ENCODE measurements at regions not wholly inside any gene's neighbourhood (a gene's known extent, or its start where the extent isn't known, plus 50 kb on each side); places are given as distances from the start of the nearest gene placed in this dataset.

DNA sequence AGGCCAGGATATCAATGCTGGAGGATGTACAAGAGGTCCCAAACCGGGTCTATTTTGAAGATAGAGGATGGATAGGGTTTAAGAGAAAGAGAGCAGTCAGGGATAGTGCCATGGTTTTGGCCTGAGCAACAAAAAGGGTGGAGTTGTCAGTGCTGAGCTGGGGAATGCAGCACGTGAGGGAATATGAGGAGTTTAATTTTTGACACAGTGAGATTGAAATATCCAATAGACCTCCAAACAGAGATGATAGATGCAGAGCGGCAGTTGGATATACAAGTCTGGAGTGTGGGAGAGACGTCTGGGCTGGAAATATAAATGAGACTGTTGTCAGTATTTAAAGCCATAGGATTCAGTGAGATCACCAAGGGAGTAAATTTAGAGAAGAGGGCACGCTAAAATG lies 136.7 kb upstream of the EFNA5 start:
- no peak for TF ChIP-seq FOXP1 (CRISPR knock-in tag; IDR thresholded peaks at IDR 0.05; ENCODE audit: borderline replicate concordance)
- TF ChIP-seq, protein P1, sequence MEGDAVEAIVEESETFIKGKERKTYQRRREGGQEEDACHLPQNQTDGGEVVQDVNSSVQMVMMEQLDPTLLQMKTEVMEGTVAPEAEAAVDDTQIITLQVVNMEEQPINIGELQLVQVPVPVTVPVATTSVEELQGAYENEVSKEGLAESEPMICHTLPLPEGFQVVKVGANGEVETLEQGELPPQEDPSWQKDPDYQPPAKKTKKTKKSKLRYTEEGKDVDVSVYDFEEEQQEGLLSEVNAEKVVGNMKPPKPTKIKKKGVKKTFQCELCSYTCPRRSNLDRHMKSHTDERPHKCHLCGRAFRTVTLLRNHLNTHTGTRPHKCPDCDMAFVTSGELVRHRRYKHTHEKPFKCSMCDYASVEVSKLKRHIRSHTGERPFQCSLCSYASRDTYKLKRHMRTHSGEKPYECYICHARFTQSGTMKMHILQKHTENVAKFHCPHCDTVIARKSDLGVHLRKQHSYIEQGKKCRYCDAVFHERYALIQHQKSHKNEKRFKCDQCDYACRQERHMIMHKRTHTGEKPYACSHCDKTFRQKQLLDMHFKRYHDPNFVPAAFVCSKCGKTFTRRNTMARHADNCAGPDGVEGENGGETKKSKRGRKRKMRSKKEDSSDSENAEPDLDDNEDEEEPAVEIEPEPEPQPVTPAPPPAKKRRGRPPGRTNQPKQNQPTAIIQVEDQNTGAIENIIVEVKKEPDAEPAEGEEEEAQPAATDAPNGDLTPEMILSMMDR (IDR thresholded peaks at IDR 0.05), result no peak

Measured in WTC11 (cell line).